Endothelial cell of umbilical vein (primary cell): ENCODE measurements at regions not wholly inside any gene's neighbourhood (a gene's known extent, or its start where the extent isn't known, plus 50 kb on each side); places are given as distances from the start of the nearest gene placed in this dataset.

Experiments used
- BruUV-seq: library from RNA; stranded (reverse); fragments of 400-500 nt; replicated peaks from 2 replicates; lab custom pipeline; 2021; lab: Mats Ljungman, UMichigan
- CTCF ChIA-PET: fragments of 300-600, 350-600 bp; sonication (Branson Sonifier 250); formaldehyde crosslinking; loops from one replicate; lab custom pipeline; 2021; ENCODE audit warnings: antibody characterized with exemption, inconsistent platforms; lab: Charles Lee
- POLR2A ChIA-PET: fragments of 300-600, 350-600 bp; sonication (Branson Sonifier 250); formaldehyde crosslinking; loops from one replicate; lab custom pipeline; 2021; ENCODE audit warnings: antibody characterized with exemption, inconsistent platforms; lab: Charles Lee
- DNase-seq: peaks from one replicate; pipeline ENCODE4 v3.0.0-alpha.2; 2011; ENCODE audit warnings: low read depth, low spot score
- FAIRE-seq: peaks from 2 replicates; lab custom pipeline; 2011; peaks lifted over from hg19 to GRCh38; lab: Jason Lieb, UNC
- H2AFZ ChIP-seq: 2 replicates; pipeline ENCODE4 v1.6.0; 2012; ENCODE audit warnings: low read depth, low read length, control low read depth, inconsistent platforms
- H3K27ac ChIP-seq: 2 replicates; pipeline ENCODE4 v1.5.1; 2011; ENCODE audit warnings: low read depth, mild to moderate bottlenecking, control low read depth, low read length, moderate library complexity; ENCODE audit not compliant: insufficient read depth
- H3K27me3 ChIP-seq, 2 experiments: 2 replicates each; pipeline versions ENCODE4 v1.6.0 to v1.6.1; 2011; ENCODE audit warnings: low read length in 2 of 2, mixed read lengths in 1 of 2; ENCODE audit not compliant: control insufficient read depth in 2 of 2, insufficient read depth in 2 of 2
- H3K36me3 ChIP-seq, 2 experiments: 2 replicates in 1 of 2; 3 replicates in 1 of 2; pipeline ENCODE4 v1.5.1; 2011; ENCODE audit warnings: low read length in 2 of 2, mild to moderate bottlenecking in 1 of 2, moderate library complexity in 1 of 2; ENCODE audit not compliant: control insufficient read depth in 2 of 2, insufficient read depth in 2 of 2; ENCODE audit errors: extremely low read depth in 1 of 2
- H3K4me1 ChIP-seq: 3 replicates; pipeline ENCODE4 v1.5.1; 2011; ENCODE audit warnings: mild to moderate bottlenecking, low read length; ENCODE audit not compliant: control insufficient read depth, insufficient read depth; ENCODE audit errors: extremely low read depth
- H3K4me2 ChIP-seq: 2 replicates; pipeline ENCODE4 v1.6.1; 2011; ENCODE audit warnings: low read length, control low read depth, mixed read lengths; ENCODE audit not compliant: insufficient read depth
- H3K4me3 ChIP-seq, 3 experiments: fragments of 200-600 bp in 1 of 3; sonication (generic), shearing (Covaris generic) in 1 of 3; replicated peaks in 1 of 3; 2 replicates each; pipeline ENCODE4 v1.5.1; 2011 to 2016; ENCODE audit warnings: control low read depth in 3 of 3, low read length in 3 of 3, mild to moderate bottlenecking in 2 of 3, inconsistent platforms in 1 of 3, low read depth in 1 of 3, moderate library complexity in 1 of 3; ENCODE audit not compliant: insufficient read depth in 1 of 3
- H3K79me2 ChIP-seq: 2 replicates; pipeline ENCODE4 v1.6.0; 2012; ENCODE audit warnings: low read length, inconsistent platforms; ENCODE audit not compliant: control insufficient read depth, insufficient read depth
- H3K9ac ChIP-seq: replicated peaks from 2 replicates; pipeline ENCODE3; 2011; ENCODE audit warnings: low read length, control low read depth; ENCODE audit not compliant: insufficient read depth; ENCODE audit errors: extremely low read depth
- H3K9me1 ChIP-seq: replicated peaks from 3 replicates; pipeline ENCODE4 v1.6.0; 2011; ENCODE audit warnings: mild to moderate bottlenecking, low read length; ENCODE audit not compliant: control insufficient read depth, insufficient read depth; ENCODE audit errors: extremely low read depth
- H3K9me3 ChIP-seq: replicated peaks from 2 replicates; pipeline ENCODE4 v1.5.1; 2012; ENCODE audit warnings: low read length, inconsistent platforms; ENCODE audit not compliant: control insufficient read depth, insufficient read depth
- H4K20me1 ChIP-seq: replicated peaks from 2 replicates; pipeline ENCODE3; 2011; ENCODE audit warnings: mild to moderate bottlenecking, low read length; ENCODE audit not compliant: control insufficient read depth, insufficient read depth; ENCODE audit errors: extremely low read depth
- CTCF ChIP-seq, 2 donors: IDR thresholded peaks; 1 replicate in 1 of 2; 2 replicates in 1 of 2; pipeline ENCODE4 v1.5.1; 2011; ENCODE audit warnings: low read length in 2 of 2, mild to moderate bottlenecking in 2 of 2, moderate library complexity in 2 of 2, control low read depth in 1 of 2, inconsistent platforms in 1 of 2, low read depth in 1 of 2; ENCODE audit not compliant: insufficient read depth in 1 of 2; ENCODE audit errors: extremely low read depth in 1 of 2
- EZH2 ChIP-seq: IDR thresholded peaks from 2 replicates; pipeline ENCODE4 v1.6.1; 2012; ENCODE audit warnings: borderline replicate concordance, low read depth, mild to moderate bottlenecking, moderate library complexity, low read length, inconsistent platforms; ENCODE audit not compliant: severe bottlenecking
- FOS ChIP-seq: IDR thresholded peaks from 2 replicates; pipeline ENCODE4 v1.6.1; 2011; ENCODE audit warnings: mild to moderate bottlenecking, low read length, moderate library complexity, borderline replicate concordance; ENCODE audit not compliant: insufficient read depth
- GATA2 ChIP-seq: IDR thresholded peaks from 2 replicates; pipeline ENCODE4 v1.7.0; 2011; ENCODE audit warnings: low read depth, mild to moderate bottlenecking, moderate library complexity, mixed read lengths, low read length; ENCODE audit not compliant: insufficient read length, insufficient read depth
- JUN ChIP-seq: IDR thresholded peaks from 2 replicates; pipeline ENCODE4 v1.6.1; 2011; ENCODE audit warnings: borderline replicate concordance, low read depth; ENCODE audit not compliant: insufficient read length, insufficient read depth
- MAX ChIP-seq: IDR thresholded peaks from 2 replicates; pipeline ENCODE4 v1.6.1; 2011; ENCODE audit not compliant: insufficient read depth, insufficient read length
- MYC ChIP-seq: IDR thresholded peaks from one replicate; pipeline ENCODE4 v1.6.1; 2011; ENCODE audit warnings: mild to moderate bottlenecking, low read depth, low read length
- POLR2A ChIP-seq: IDR thresholded peaks from 2 replicates; pipeline ENCODE4 v1.6.1; 2012; ENCODE audit warnings: low read depth, mild to moderate bottlenecking, control low read depth, low read length
- POLR2AphosphoS5 ChIP-seq: IDR thresholded peaks from 2 replicates; pipeline ENCODE4 v1.6.1; 2012; ENCODE audit warnings: low read depth, mild to moderate bottlenecking, control low read depth, low read length, moderate library complexity; ENCODE audit not compliant: insufficient read depth
- dilution Hi-C: fragments of 300-500 bp; cut with MboI; formaldehyde crosslinking; loops from one replicate; pipeline ENCODE4 v1.15.0; 2019; ENCODE audit warnings: low sequenced_read_pairs; ENCODE audit not compliant: extremely low pct_ligation_motif_present
- intact Hi-C: fragments of 100-400 bp; cut with micrococcal nuclease; formaldehyde crosslinking; loops from one replicate; pipeline ENCODE4 v1.10.0; 2022

GRCh38 chr3:5052247-5052646 is 69.8 kb upstream of the ARL8B start:
- no peak overlapping the region for H3K4me3 ChIP-seq
- no peak overlapping the region for H2AFZ ChIP-seq
- no peaks in the 10 kb centered on the region for H3K9me3 ChIP-seq
- no peak overlapping the region for H3K4me2 ChIP-seq
- no peaks in the 10 kb centered on the region for H3K79me2 ChIP-seq
- H3K36me3 ChIP-seq, result no peaks in the 10 kb centered on the region
- DNase-seq, result no peak
- no peak overlapping the region for H3K9ac ChIP-seq
- intact Hi-C loops (no loop called here), dilution Hi-C loops (no loop called here)
- TF ChIP-seq POLR2AphosphoS5 (no peak), MAX (no peak), POLR2A (no peak), GATA2 (no peak), JUN (no peak), CTCF (IDR thresholded peaks at IDR 0.05; ENCODE audit: extremely low read depth in 1 of 2, insufficient read depth in 1 of 2, low read depth in 1 of 2, low read length in 2 of 2) (no peak), EZH2 (no peak), MYC (no peak), FOS (no peak)
- ChIA-PET CTCF (interaction anchor here (1.2 to 11.5 kb wide), 5 partner anchors 11 to 342 kb away, joined by 3 to 382 read pairs (median 5); no protein-coding TSS in a partner anchor), POLR2A (no interaction called here)
- FAIRE-seq, result no peak
- no peaks in the 10 kb centered on the region for H3K27me3 ChIP-seq
- H4K20me1 ChIP-seq, result no peaks in the 10 kb centered on the region
- BruUV-seq, result no TSS peak
- H3K9me1 ChIP-seq, result no peaks in the 10 kb centered on the region
- H3K4me1 ChIP-seq, result no peaks in the 10 kb centered on the region
- H3K27ac ChIP-seq, result no peak overlapping the region
